ENCODE measurements at regions not wholly inside any gene's neighbourhood (a gene's known extent, or its start where the extent isn't known, plus 50 kb on each side); places are given as distances from the start of the nearest gene placed in this dataset.

GRCh38 chr6:112513175-112513574 lies 166.0 kb downstream of the RFPL4B start:
- in situ Hi-C loops (cut with HindIII; ENCODE audit: low pct_unique_long_range_greater_than_20kb, low sequenced_read_pairs): no loop called here
- Histone ChIP-seq H3K9me3 (ENCODE audit: control insufficient read depth, insufficient read depth, low read depth, low read length) (peaks cover 6% of the 10 kb centered on the region; the same call in 1 of the 2 replicates), H3K4me1 (ENCODE audit: control insufficient read depth, insufficient read depth, low read length) (no peaks in the 10 kb centered on the region), H3K27me3 (ENCODE audit: control insufficient read depth, insufficient read depth, low read length) (no peaks in the 10 kb centered on the region), H3K36me3 (ENCODE audit: control insufficient read depth, insufficient read depth, low read length) (no peaks in the 10 kb centered on the region), H3K27ac (ENCODE audit: low read length) (no peak overlapping the region), H3K4me3 (ENCODE audit: low read depth in 2 of 2, low read length in 2 of 2) (no peak overlapping the region)
- DNase-seq (ENCODE audit: low read depth, low spot score) (no peak), ATAC-seq (no peak)
- no TSS peak for BruUV-seq (replicated peaks)
- ChIA-PET CTCF (no interaction called here), POLR2A (no interaction called here)
- intact Hi-C loops (cut with micrococcal nuclease; ENCODE audit: unreplicated experiment): no loop called here
- TF ChIP-seq POLR2AphosphoS5 (IDR thresholded peaks at IDR 0.05; ENCODE audit: low read depth, low read length): no peak
- TF ChIP-seq CTCF (IDR thresholded peaks at IDR 0.05): no peak
- no peak for TF ChIP-seq SIN3A (IDR thresholded peaks at IDR 0.05; ENCODE audit: borderline replicate concordance, insufficient read depth, low read depth, low read length)
- TF ChIP-seq, protein P1, sequence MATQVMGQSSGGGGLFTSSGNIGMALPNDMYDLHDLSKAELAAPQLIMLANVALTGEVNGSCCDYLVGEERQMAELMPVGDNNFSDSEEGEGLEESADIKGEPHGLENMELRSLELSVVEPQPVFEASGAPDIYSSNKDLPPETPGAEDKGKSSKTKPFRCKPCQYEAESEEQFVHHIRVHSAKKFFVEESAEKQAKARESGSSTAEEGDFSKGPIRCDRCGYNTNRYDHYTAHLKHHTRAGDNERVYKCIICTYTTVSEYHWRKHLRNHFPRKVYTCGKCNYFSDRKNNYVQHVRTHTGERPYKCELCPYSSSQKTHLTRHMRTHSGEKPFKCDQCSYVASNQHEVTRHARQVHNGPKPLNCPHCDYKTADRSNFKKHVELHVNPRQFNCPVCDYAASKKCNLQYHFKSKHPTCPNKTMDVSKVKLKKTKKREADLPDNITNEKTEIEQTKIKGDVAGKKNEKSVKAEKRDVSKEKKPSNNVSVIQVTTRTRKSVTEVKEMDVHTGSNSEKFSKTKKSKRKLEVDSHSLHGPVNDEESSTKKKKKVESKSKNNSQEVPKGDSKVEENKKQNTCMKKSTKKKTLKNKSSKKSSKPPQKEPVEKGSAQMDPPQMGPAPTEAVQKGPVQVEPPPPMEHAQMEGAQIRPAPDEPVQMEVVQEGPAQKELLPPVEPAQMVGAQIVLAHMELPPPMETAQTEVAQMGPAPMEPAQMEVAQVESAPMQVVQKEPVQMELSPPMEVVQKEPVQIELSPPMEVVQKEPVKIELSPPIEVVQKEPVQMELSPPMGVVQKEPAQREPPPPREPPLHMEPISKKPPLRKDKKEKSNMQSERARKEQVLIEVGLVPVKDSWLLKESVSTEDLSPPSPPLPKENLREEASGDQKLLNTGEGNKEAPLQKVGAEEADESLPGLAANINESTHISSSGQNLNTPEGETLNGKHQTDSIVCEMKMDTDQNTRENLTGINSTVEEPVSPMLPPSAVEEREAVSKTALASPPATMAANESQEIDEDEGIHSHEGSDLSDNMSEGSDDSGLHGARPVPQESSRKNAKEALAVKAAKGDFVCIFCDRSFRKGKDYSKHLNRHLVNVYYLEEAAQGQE (IDR thresholded peaks at IDR 0.05; ENCODE audit: insufficient read depth in 1 of 2, low read depth in 2 of 2, low read length in 1 of 2): no peak

DNA sequence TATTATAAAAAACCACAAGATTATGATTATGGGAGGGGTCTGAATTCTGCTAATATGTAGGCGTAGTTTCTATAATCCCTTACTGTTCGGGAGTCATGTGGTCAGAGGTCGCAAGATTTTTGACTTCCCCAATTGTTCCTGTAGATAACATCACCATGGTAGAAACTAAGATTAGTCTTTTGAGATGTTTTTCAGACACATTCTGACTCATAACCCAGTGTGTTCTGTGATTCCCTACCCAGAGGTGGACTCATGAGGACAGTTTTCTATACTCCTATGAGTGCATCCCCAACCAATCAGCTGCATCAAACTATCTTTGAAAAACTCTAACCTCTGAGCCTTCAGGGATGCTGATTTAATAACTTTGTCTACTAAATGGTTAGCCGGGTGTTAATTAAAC lies 175.5 kb downstream of the RFPL4B start:
- intact Hi-C loops (cut with micrococcal nuclease; ENCODE audit: unreplicated experiment): no loop called here
- Histone ChIP-seq H3K27me3 (ENCODE audit: control insufficient read depth, insufficient read depth, low read length) (no peaks in the 10 kb centered on the region), H3K9me3 (ENCODE audit: control insufficient read depth, insufficient read depth, low read depth, low read length) (0 out of 2 replicates have a peak, but pooled peaks cover 3% of the 10 kb centered on the region), H3K4me3 (ENCODE audit: low read depth in 2 of 2, low read length in 2 of 2) (no peak overlapping the region), H3K27ac (ENCODE audit: low read length) (no peak overlapping the region), H3K4me1 (ENCODE audit: control insufficient read depth, insufficient read depth, low read length) (no peaks in the 10 kb centered on the region), H3K36me3 (ENCODE audit: control insufficient read depth, insufficient read depth, low read length) (no peaks in the 10 kb centered on the region)
- in situ Hi-C loops (cut with HindIII; ENCODE audit: low pct_unique_long_range_greater_than_20kb, low sequenced_read_pairs): no loop called here
- no peak for ATAC-seq
- TF ChIP-seq POLR2AphosphoS5 (IDR thresholded peaks at IDR 0.05; ENCODE audit: low read depth, low read length) (no peak), TCF7L2 (IDR thresholded peaks at IDR 0.05; ENCODE audit: low read depth, low read length) (no peak), CTCF (IDR thresholded peaks at IDR 0.05) (no peak), SIN3A (IDR thresholded peaks at IDR 0.05; ENCODE audit: borderline replicate concordance, insufficient read depth, low read depth, low read length) (no peak)
- TF ChIP-seq, protein P1 (IDR thresholded peaks at IDR 0.05; ENCODE audit: insufficient read depth in 1 of 2, low read depth in 2 of 2, low read length in 1 of 2): no peak
- BruUV-seq (replicated peaks): no TSS peak
- POLR2A ChIA-PET: no interaction called here
- no peak for DNase-seq (ENCODE audit: low read depth, low spot score)
- CTCF ChIA-PET: no interaction called here
